Neural cell (in vitro differentiated cells): ENCODE measurements at regions not wholly inside any gene's neighbourhood (a gene's known extent, or its start where the extent isn't known, plus 50 kb on each side); places are given as distances from the start of the nearest gene placed in this dataset.

Source experiments
- H2AFZ ChIP-seq: fragments of 200-600, 300-800 bp; sonication (generic), shearing (Covaris generic); 2 replicates; pipeline ENCODE4 v1.6.0; 2014; ENCODE audit warnings: low read depth, mild to moderate bottlenecking, antibody characterized with exemption, low read length, moderate library complexity
- H3F3A ChIP-seq: fragments of 200-600 bp; shearing (Covaris generic); 2 replicates; pipeline ENCODE4 v1.6.1; 2016; ENCODE audit warnings: mild to moderate bottlenecking, moderate library complexity, mixed read lengths, antibody characterized with exemption, low read length; ENCODE audit not compliant: insufficient read depth, poor library complexity, severe bottlenecking
- H3K27ac ChIP-seq: fragments of 200-600, 300-800 bp; sonication (generic), shearing (Covaris generic); 2 replicates; pipeline ENCODE4 v1.5.1; 2014; ENCODE audit warnings: mild to moderate bottlenecking, low read length, moderate library complexity
- H3K27me3 ChIP-seq: fragments of 300-800, 200-600 bp; sonication (generic), shearing (Covaris generic); 2 replicates; pipeline ENCODE4 v1.6.0; 2014; ENCODE audit warnings: mild to moderate bottlenecking, low read depth, low read length, moderate library complexity; ENCODE audit not compliant: insufficient read depth
- H3K36me3 ChIP-seq: fragments of 300-800, 200-600 bp; sonication (generic), shearing (Covaris generic); 2 replicates; pipeline ENCODE4 v1.5.1; 2014; ENCODE audit warnings: mild to moderate bottlenecking, antibody characterized with exemption, low read length, moderate library complexity; ENCODE audit not compliant: insufficient read depth
- H3K4me2 ChIP-seq: fragments of 300-800, 200-600 bp; sonication (generic), shearing (Covaris generic); 2 replicates; pipeline ENCODE4 v1.6.0; 2014; ENCODE audit warnings: mild to moderate bottlenecking, low read length
- H3K4me3 ChIP-seq: fragments of 300-800, 200-600 bp; sonication (generic), shearing (Covaris generic); 2 replicates; pipeline ENCODE4 v1.5.1; 2014; ENCODE audit warnings: mild to moderate bottlenecking, low read length, moderate library complexity
- H3K79me2 ChIP-seq: fragments of 200-600 bp; shearing (Covaris generic); replicated peaks from 2 replicates; pipeline ENCODE4 v1.6.0; 2014; ENCODE audit warnings: mild to moderate bottlenecking, low read length, moderate library complexity; ENCODE audit not compliant: insufficient read depth
- H3K9ac ChIP-seq: fragments of 300-800, 200-600 bp; sonication (generic), shearing (Covaris generic); 2 replicates; pipeline ENCODE4 v1.6.1; 2016; ENCODE audit warnings: mild to moderate bottlenecking, low read length, mixed read lengths
- H3K9me2 ChIP-seq: fragments of 200-600 bp; shearing (Covaris generic); 2 replicates; pipeline ENCODE4 v1.6.1; 2016; ENCODE audit warnings: mild to moderate bottlenecking, low read length, mixed read lengths; ENCODE audit not compliant: insufficient read depth
- H3K9me3 ChIP-seq: fragments of 200-600, 300-800 bp; sonication (generic), shearing (Covaris generic); 2 replicates; pipeline ENCODE4 v1.6.1; 2016; ENCODE audit warnings: mild to moderate bottlenecking, mixed run types, low read length, moderate library complexity, mixed read lengths
- H4K20me1 ChIP-seq: fragments of 200-600 bp; shearing (Covaris generic); 2 replicates; pipeline ENCODE4 v1.6.1; 2016; ENCODE audit warnings: mild to moderate bottlenecking, mixed run types; ENCODE audit not compliant: insufficient read depth
- EP300 ChIP-seq: fragments of 450-650 bp; conservative IDR thresholded peaks from 2 replicates; pipeline ENCODE4 v1.6.1; 2014; ENCODE audit warnings: antibody characterized with exemption, mild to moderate bottlenecking, moderate library complexity; ENCODE audit not compliant: poor library complexity, severe bottlenecking
- EZH2 ChIP-seq: fragments of 200-600, 300-800 bp; shearing (Covaris generic), sonication (generic); IDR thresholded peaks from 2 replicates; pipeline ENCODE4 v1.6.1; 2014; ENCODE audit warnings: antibody characterized with exemption, low read length, borderline replicate concordance, mild to moderate bottlenecking; ENCODE audit not compliant: insufficient read depth, poor library complexity, severe bottlenecking
- MXI1 ChIP-seq: fragments of 450-650 bp; conservative IDR thresholded peaks from 2 replicates; pipeline ENCODE4 v1.6.1; 2014; ENCODE audit warnings: antibody characterized with exemption, mild to moderate bottlenecking; ENCODE audit not compliant: poor library complexity, severe bottlenecking
- POLR2AphosphoS5 ChIP-seq: IDR thresholded peaks from 2 replicates; pipeline ENCODE4 v1.6.1; 2012
- RAD21 ChIP-seq: fragments of 450-650 bp; conservative IDR thresholded peaks from 2 replicates; pipeline ENCODE4 v1.6.1; 2014; ENCODE audit warnings: antibody characterized with exemption, mild to moderate bottlenecking, moderate library complexity
- SMC3 ChIP-seq: fragments of 450-650 bp; conservative IDR thresholded peaks from 2 replicates; pipeline ENCODE4 v1.6.1; 2014; ENCODE audit warnings: antibody characterized with exemption, mild to moderate bottlenecking, moderate library complexity; ENCODE audit not compliant: poor library complexity
- TAF1 ChIP-seq: IDR thresholded peaks from 2 replicates; pipeline ENCODE4 v1.6.1; 2012; ENCODE audit warnings: low read depth
- TF ChIP-seq, protein P1 (sequence below): IDR thresholded peaks from 2 replicates; pipeline ENCODE4 v1.6.1; 2012; ENCODE audit warnings: borderline replicate concordance
- TF ChIP-seq, protein P2 (sequence below): fragments of 450-650 bp; IDR thresholded peaks from 2 replicates; pipeline ENCODE4 v1.5.1; 2014; ENCODE audit warnings: antibody characterized with exemption, mild to moderate bottlenecking, moderate library complexity; ENCODE audit not compliant: poor library complexity, severe bottlenecking

DNA sequence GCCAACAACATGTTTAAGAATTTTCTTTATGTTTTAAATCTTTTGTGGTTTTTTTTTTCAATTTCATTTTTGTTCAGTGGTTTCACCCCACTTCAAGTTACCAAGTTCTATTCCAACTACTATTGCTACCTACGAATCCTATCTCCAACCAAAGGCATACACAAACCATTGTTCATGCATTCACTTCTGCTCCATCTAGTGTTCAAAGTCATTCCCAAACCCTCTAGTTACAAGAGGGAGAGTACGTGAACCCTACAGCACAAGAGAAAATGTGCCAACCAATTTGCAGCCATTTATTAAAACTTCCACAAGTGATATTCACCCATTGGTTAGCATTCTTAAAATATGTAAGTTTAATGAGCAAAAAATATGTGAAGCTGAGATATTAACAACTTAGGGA lies 295.1 kb upstream of the KYNU start:
- H3F3A ChIP-seq = no peaks in the 10 kb centered on the region
- no peaks in the 10 kb centered on the region for H3K36me3 ChIP-seq
- H3K27me3 ChIP-seq = no peaks in the 10 kb centered on the region
- H3K9me2 ChIP-seq = no peaks in the 10 kb centered on the region
- H4K20me1 ChIP-seq = no peaks in the 10 kb centered on the region
- no peaks in the 10 kb centered on the region for H3K9me3 ChIP-seq
- no peak overlapping the region for H3K27ac ChIP-seq
- TF ChIP-seq MXI1 = no peak
- no peak overlapping the region for H3K4me2 ChIP-seq
- H3K79me2 ChIP-seq = no peaks in the 10 kb centered on the region
- no peak overlapping the region for H2AFZ ChIP-seq
- no peak overlapping the region for H3K9ac ChIP-seq
- H3K4me3 ChIP-seq = no peak overlapping the region

DNA sequence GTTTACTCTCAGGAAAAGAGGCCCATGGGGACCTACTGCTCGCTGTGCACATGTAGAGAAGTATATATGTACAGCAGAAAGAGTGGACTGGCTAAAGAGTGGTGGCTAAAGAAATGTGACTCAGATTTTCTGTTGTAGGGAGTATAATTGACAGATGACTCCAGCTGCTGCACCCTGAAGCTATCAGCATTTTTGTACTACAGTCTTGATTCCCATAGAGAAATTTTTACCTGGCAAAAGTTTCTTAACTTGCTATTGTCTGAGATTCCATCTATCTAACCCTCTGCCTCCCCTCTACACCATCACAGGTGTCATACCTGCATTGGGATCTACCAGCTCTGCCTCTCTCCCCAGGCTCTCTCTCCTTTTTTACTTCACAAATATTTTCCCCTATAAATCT lies 296.0 kb upstream of the KYNU start:
- no peaks in the 10 kb centered on the region for H3K9me3 ChIP-seq
- no peaks in the 10 kb centered on the region for H3F3A ChIP-seq
- no peaks in the 10 kb centered on the region for H3K9me2 ChIP-seq
- no peaks in the 10 kb centered on the region for H4K20me1 ChIP-seq
- H3K36me3 ChIP-seq = no peaks in the 10 kb centered on the region
- no peak overlapping the region for H3K9ac ChIP-seq
- H3K27ac ChIP-seq = no peak overlapping the region
- H2AFZ ChIP-seq = no peak overlapping the region
- H3K4me2 ChIP-seq = no peak overlapping the region
- H3K4me3 ChIP-seq = no peak overlapping the region
- H3K27me3 ChIP-seq = no peaks in the 10 kb centered on the region
- TF ChIP-seq MXI1 (no peak), SMC3 (no peak), EZH2 (no peak), TAF1 (no peak), EP300 (no peak), RAD21 (no peak), POLR2AphosphoS5 (no peak)
- TF ChIP-seq, protein P1, sequence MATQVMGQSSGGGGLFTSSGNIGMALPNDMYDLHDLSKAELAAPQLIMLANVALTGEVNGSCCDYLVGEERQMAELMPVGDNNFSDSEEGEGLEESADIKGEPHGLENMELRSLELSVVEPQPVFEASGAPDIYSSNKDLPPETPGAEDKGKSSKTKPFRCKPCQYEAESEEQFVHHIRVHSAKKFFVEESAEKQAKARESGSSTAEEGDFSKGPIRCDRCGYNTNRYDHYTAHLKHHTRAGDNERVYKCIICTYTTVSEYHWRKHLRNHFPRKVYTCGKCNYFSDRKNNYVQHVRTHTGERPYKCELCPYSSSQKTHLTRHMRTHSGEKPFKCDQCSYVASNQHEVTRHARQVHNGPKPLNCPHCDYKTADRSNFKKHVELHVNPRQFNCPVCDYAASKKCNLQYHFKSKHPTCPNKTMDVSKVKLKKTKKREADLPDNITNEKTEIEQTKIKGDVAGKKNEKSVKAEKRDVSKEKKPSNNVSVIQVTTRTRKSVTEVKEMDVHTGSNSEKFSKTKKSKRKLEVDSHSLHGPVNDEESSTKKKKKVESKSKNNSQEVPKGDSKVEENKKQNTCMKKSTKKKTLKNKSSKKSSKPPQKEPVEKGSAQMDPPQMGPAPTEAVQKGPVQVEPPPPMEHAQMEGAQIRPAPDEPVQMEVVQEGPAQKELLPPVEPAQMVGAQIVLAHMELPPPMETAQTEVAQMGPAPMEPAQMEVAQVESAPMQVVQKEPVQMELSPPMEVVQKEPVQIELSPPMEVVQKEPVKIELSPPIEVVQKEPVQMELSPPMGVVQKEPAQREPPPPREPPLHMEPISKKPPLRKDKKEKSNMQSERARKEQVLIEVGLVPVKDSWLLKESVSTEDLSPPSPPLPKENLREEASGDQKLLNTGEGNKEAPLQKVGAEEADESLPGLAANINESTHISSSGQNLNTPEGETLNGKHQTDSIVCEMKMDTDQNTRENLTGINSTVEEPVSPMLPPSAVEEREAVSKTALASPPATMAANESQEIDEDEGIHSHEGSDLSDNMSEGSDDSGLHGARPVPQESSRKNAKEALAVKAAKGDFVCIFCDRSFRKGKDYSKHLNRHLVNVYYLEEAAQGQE = no peak
- TF ChIP-seq, protein P2, sequence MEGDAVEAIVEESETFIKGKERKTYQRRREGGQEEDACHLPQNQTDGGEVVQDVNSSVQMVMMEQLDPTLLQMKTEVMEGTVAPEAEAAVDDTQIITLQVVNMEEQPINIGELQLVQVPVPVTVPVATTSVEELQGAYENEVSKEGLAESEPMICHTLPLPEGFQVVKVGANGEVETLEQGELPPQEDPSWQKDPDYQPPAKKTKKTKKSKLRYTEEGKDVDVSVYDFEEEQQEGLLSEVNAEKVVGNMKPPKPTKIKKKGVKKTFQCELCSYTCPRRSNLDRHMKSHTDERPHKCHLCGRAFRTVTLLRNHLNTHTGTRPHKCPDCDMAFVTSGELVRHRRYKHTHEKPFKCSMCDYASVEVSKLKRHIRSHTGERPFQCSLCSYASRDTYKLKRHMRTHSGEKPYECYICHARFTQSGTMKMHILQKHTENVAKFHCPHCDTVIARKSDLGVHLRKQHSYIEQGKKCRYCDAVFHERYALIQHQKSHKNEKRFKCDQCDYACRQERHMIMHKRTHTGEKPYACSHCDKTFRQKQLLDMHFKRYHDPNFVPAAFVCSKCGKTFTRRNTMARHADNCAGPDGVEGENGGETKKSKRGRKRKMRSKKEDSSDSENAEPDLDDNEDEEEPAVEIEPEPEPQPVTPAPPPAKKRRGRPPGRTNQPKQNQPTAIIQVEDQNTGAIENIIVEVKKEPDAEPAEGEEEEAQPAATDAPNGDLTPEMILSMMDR = no peak
- no peaks in the 10 kb centered on the region for H3K79me2 ChIP-seq

DNA sequence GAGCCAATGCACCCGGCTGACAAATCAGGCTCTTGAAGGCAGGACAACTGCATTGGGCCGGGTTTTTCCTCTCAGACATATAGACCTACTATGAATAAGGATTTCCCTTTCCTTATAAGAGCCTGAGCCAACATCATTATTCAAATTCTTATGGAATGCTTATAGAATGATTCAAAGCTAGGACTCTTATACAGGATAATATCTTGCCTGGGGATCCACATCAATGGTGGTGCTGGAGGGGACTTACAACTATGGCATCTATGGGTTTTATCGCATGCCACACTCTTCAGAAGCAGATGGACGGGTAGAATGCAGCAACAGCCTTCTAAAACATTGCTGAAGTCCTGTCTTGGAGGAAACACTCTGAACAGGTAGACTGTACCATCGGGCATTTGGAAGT lies 296.8 kb upstream of the KYNU start:
- H4K20me1 ChIP-seq = no peaks in the 10 kb centered on the region
- H3K27me3 ChIP-seq = no peaks in the 10 kb centered on the region
- no peaks in the 10 kb centered on the region for H3K79me2 ChIP-seq
- H3K9me2 ChIP-seq = no peaks in the 10 kb centered on the region
- no peak for TF ChIP-seq POLR2AphosphoS5
- H3F3A ChIP-seq = no peaks in the 10 kb centered on the region
- no peak overlapping the region for H3K4me3 ChIP-seq
- no peak overlapping the region for H3K27ac ChIP-seq
- no peaks in the 10 kb centered on the region for H3K36me3 ChIP-seq
- H3K9me3 ChIP-seq = no peaks in the 10 kb centered on the region
- no peak overlapping the region for H3K4me2 ChIP-seq
- H3K9ac ChIP-seq = no peak overlapping the region
- no peak overlapping the region for H2AFZ ChIP-seq
